Activated naive CD4-positive, alpha-beta T cell (primary cell): ENCODE measurements at regions not wholly inside any gene's neighbourhood (a gene's known extent, or its start where the extent isn't known, plus 50 kb on each side); places are given as distances from the start of the nearest gene placed in this dataset.

Source experiments
- DNase-seq, 4 experiments: peaks; one replicate each; lab custom pipeline; 2025; lab: John Stamatoyannopoulos, UW

DNA sequence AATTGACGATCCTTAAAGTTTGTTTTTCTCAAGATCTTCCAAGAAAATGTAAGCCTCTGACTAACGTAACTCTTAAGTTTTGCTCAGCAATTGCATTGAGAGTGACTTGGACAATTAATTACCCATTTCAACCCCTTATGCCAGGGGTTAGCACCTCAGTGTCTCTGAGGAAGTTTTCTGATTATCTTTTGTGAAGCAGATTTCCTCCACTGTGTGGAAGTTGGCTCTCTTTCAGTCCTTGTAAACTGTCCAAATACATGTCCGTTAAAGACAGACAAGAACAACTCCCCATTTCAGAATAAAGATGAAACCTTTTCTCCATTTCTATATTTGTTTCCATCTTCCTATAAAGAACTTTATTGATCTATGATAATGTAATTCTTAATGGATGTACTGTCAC lies 296.4 kb upstream of the FMN2 start:
- DNase-seq, result no peak

DNA sequence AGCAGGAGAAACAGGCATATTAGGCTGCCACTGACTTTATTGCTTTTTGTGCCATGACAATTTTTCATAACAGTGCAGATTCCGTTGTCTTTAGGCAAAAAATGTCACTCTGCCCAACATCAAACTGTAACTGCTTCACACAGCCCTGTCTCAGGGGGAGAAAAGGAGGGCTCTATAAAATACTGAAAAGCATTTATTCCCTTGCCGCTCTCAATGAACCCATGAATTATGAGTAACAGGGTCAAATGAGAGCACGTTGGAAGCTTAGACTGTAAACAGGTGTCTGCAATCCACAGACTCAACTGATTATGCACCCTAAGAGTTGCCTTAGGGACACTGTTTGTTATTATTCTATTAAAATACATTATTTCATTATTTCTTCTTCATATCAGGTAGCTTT lies 292.1 kb upstream of the FMN2 start:
- no peak for DNase-seq

DNA sequence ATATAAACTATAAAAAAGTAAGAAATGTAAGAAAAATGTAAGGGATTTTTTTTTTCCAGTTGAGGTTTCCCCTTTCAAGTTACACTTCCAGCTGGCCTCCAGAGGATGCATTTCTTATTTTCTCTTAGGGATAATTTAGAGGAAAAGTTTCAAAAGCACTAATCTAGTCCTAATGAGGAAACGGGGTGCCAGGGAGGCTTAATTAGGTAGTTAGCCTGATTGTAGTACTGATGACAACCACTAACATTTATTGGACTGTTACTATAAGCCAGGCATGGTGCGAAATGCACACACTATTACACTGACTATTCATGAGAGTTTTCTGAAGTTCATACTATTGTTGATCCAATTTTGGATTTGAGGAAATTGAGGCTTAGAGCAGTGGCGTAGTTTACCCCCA lies 290.8 kb upstream of the FMN2 start:
- DNase-seq, result no peak

DNA sequence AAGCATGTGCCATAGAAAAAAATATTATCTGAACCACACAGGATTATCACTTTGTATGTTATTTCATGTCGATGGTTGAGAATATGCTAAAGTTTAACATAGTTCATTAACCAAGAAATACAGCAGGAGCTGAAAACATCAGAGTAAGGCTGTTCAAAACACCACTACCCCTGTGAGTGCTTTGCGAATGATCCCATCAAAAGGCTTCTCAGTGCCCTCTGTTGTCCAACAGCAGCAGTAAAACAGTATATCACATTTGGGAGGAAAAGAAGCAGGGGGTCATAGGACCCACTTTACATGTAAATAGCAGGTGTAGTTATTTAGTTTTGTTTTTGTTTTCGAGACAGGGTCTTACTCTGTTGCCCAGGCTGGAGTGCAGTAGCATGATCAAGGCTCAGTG lies 289.4 kb upstream of the FMN2 start:
- DNase-seq, result no peak

DNA sequence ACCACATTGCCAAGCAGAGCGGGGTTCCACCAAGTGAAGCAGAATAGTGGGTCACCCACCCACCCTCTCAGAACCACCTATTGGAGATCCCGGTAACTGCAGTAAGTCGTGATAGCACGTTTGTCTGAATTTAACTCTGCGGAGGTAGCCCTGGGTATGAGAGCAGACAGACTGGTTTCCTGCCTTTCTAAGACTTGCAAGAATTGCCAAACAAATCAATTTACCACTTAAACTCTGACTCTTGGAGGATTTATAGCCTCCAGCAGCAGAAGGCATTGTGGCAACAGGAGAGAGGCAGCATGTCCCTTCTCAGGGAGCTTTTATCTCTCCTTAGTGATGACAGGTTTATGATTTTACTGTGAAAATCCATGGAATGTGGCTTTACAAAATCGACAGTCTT lies 287.9 kb upstream of the FMN2 start:
- no peak for DNase-seq

DNA sequence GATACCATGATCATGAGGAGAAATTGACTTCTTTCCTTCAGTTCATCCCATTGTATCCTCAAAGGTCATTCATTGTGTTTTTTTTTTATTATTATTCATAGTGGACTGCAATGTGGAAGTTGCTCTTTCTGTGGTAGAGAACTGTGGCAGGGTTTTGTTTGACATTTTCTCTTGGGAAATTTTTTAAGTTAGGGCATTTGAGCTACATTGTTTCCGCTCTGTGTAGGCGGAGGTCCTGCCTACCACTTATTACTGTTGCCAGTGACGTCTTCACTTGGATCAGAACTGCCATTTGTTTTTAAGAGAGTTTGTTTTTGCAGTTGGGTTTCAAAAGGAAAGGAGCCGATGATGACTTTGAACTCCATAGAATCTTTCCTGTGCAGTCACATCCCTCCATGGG lies 287.4 kb upstream of the FMN2 start:
- no peak for DNase-seq

DNA sequence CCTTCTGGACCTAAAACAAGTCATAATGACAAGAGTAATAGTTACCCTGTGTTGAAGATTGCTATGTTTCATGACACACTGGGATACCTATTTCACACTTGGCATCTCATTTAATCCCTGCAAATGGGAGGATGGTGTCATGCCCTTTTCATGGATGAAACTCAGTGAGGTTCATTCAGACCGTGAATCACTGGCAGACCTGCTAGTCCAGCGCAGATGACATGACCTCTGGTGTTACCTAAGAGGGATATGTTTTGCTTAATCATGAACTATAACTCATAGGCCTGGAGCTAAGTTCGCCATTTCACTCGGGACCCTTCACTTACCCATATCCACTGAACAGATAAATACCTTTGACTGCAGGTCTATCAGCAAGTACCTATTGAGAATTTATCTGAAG lies 286.6 kb upstream of the FMN2 start:
- no peak for DNase-seq

DNA sequence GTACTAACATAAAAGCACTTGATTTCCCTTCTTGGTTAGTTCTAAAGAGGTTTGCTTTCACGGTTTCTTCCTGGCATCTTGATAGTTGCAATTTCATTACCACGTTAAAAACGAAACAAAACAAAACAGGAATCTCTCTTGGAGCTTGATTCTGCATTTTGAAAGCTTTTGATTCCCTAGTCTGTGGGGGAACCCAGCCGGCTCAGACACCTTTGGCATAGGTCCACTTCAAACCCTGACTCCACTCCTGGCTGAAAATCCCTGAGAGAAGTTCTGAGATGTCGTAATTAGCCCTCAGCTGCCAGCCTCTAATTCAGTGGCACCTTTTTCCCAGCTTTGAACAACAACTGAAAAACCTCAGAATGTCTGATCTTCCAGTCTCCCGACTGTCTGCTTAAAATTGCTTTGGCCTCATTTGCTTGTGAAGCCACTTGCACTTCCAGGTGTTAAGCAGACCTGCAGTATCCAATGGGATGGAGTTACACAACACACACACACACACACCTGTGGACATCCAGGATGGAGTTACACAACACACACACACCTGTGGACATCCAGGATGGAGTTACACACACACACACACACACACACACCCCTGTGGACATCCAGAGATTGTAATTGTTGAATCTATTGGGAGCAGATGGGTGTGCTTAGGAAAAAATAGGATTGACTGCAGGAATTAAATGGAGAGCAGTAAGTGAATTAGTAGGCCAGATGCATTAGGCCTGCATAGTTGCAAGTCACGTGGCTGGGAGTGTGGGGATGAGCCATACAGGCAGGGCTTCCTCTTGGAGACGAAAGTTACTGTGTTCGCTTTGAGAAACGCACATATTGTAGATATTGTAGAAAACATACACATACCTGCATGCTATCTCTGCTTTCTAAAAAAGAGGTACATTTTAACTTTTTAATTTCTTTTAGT lies 285.6 kb upstream of the FMN2 start:
- no peak for DNase-seq

DNA sequence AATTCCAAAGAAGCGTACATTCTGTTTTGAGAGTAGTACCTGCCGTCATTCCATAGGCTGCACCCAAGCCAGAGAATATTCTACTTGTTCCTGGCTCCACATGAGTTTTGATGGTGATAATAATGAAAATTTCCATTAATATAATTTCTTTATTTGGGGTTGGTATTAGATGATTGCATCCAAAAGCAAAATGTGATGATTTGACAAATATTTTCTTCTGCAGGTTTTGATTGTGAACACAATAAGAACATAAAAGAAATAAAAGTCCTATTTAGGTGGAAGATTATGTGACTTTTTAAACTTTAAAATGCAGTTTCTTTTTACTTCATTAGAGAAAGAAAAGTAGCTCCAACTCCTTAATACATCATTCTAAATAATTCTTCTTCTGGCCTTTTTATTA lies 284.8 kb upstream of the FMN2 start:
- DNase-seq, result no peak

DNA sequence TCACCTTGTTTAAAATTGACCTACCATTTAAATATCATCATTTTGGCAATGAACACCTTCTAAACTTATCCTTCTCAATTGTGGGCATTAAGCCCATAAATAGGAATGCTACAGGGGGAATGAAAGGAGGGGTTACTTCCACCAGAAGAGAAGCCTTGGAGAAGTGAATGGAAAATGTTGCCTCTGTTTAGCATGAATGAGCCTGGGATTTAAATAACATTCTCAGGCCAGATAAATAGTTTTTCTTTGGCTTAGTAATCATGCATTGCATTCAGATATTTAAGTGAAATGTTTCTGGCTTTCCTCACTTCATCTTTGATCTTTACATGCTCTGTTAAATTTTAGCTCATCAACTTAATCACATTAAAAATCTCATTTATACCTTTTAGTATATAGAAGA lies 284.3 kb upstream of the FMN2 start:
- DNase-seq, result no peak

DNA sequence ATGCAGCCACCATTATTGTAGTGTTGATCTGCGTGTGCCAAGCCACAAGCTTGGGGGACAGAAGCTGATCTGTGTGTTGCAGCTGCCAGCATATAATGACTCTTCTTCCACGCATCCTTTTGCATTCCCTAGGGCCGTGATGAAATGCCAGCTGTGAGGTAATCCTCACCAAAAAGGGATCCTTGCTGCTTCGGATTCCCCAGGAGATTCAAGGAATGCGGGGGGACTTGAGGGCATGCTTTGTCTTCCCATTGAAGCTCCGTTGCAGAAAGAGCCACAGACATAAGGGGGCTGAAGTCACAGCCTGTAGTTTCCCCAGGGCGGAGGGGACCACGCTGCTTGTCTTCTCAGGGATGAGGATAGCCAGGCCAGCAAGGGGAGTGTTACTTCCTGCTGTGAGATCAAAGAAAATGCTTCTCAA lies 281.6 kb upstream of the FMN2 start:
- no peak for DNase-seq

DNA sequence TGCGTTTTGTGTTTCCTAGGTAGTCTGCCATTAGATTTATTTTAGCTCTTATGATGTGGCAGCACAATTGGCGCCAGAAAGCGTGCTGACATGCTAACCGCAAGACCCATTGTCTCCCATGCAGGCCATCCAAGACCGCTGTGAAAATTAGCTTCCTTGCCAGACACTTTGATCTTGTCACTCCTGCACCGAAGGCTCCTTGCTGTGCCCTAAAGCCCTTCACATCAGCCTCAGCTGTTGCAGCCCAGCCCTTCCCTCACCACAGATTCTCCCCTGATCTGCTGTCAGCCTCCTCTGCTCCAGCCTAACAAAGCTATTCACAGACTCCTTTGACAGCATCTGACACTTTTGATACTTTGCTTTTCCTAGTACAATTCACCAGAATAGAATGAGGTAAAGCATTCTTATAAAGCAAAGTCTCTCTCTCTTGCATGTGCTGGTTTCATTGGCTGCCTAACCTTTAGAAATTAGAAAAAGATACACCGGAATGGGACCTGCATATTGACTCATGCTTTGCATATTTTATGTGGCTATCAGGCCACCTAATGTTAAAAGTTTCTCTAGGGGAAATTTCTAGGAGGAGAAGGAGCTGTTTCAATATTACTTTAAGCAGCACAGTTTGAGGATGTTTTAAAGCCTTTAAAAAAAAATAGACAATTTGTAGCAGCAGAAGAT lies 280.3 kb upstream of the FMN2 start:
- no peak for DNase-seq

DNA sequence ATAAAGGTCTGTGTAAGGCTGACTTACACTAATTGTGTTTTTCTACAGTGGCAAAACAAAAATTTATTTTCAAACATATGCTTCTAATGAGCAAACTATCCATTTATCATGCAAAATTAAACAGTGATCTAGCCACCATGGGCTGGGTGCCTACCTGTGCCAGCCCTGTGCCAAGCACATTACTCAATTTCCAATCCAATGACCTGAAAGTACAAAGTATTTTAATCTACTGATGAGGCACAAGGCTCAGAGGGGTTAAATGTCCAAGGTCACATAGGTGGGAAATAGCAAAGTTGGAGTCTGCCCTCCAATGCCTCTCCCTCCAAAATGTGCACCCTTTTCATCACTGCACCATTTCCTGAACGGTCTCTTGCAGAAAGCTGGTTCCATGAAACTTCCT lies 279.1 kb upstream of the FMN2 start:
- DNase-seq, result no peak

DNA sequence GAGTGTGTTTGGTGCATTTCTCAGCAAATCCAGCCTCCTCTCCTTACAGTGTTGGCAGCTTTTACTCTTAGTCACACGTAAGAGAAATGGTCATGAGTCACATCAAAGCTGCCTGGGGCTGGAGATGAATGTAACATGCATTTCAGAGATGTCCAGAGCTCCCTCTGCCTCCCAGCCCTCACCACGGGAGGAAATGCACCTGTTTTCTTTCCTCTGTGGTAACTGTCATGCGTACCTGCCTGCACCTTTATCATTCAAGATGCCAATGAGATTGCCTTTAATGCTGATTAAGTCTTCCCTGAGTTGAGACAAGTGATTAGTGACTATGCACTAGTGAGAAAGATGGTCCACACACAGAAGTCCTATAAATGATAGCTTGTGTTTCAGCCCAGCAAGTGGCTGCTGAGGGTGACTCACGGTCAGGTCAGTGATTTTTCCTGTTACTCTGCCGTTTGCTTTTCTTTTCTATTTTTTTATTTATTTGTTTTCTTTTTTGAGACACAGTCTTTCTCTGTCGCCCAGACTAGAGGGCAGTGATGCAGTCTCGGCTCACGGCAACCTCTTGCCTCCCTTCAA lies 277.3 kb upstream of the FMN2 start:
- DNase-seq, result no peak

DNA sequence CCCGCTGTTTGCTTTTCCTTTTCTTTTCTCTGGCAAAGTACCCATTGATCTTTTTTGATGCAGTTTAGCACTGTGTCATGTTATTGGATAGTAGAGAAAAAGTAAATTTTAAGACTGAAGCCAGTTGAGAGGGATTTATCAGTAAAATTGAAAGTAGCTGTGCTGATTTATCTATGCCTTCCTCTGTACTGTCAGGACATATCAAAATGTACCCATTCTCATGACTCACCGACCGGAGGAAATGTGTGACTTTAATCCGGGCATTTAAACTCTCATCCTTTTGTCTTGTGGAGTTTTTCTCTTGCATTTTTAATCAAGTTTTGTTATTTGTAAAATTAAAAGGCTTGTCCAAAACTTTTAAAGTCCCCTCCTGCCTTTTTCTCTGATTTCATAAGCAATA lies 276.6 kb upstream of the FMN2 start:
- no peak for DNase-seq

DNA sequence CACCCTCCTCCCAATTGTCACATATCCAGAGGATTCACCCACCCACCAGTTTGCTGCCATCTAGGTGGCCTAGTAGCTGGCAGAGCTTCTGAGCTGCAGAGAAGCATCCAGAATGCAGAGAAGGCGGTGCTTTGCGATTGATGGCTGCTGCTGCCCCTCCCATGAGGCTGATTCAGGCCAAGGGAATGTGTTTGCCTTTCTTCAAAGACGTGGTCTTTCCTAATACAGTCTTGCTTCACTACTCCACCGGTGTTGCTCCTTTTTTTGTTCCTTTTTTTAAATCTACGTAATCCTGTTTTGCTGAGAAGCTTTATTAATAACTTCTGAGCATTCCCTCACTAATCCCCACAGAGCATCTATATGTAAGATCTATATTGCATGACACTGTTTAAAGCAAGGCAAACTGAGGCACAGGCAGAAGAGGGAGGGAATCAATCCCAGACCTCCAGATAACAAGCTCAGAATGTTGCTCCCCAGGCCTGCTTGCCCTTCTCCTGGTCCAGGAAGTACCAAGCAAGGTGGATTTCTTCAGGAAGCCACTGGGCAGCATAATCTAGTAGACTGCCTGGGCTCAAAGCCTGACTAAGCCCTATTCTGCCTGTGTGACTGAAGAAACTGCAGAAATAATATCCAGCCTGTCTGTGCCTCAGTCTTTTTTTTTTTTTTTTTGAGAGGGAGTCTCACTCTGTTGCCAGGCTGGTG lies 275.5 kb upstream of the FMN2 start:
- DNase-seq, result no peak

DNA sequence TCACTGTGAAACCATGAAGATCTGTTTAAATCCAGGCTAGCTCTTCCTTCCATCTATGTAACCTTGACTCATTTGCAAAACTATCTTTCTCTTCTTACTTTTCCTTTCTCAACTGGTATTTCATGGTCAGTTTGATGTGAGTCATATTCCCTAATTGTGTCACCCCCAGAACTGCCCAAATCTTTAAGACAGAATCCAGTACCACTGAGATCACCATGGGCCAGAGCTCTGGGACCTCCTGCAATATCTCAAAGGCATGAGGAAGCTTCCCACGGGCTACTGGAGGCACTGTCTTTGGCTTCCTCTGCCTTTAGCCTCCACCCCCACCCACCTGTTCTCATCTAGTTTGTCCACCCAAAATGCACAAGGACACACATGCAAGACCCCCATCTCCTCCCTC lies 274.4 kb upstream of the FMN2 start:
- no peak for DNase-seq

DNA sequence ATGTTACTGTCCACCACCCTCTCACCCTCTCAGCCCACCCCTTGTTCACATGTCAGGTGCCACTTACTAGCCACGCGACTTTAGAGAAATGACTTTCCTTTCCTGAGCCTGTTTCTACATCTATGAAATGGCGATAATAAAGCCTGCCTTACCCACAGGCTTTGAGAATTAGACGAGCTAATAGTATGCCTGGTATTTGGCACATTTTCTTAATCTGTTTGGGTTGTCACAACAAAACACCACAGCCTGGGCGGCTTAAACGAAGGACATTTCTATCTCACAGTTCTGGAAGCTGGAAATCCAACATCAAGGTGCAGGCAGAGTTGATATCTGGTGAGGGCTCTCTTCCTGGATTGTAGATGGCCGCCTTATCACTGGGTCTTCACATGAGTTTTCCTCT lies 273.9 kb upstream of the FMN2 start:
- DNase-seq, result no peak

DNA sequence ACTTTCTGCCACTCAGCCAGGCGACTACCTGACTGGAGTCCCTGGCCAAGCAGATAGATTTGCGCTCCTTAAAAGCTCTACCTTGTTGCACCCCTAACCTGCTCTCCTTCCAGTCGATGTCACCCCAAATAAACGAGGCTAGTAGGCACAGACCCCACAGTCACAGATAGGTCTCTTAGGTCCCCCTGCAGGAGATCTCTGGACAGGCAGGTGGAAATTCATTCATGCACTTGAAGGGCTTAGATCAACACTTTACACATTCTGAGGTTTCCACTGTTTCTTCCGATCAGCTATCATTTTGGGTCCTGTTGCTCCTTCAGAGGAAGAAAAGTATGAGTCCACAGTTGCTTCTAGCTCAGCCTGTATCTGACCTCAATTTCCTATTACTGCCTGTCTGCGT lies 272.6 kb upstream of the FMN2 start:
- DNase-seq, result no peak

DNA sequence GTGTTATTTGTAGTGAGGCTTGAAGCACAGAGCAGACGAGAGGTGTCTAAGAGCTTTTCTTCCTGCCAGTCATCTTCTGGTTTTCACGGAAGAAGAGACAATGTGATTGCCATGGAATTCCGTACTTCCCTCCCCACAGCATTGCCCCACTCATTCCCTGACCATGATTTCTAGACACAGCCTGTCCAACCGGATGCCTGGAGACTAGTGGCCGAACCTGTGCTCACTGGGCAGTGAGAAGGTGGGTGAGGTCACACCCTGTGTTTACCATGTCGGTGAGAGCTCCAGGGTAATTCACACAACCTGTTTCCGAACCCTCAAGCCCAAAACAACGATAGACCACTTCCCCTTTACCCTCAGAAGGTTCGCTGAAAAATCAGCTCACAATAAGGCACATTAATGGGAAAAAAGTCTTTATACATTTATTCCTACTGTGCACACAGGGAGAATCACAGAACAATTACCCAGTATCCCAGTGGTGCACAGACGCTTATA lies 271.9 kb upstream of the FMN2 start:
- DNase-seq, result no peak

DNA sequence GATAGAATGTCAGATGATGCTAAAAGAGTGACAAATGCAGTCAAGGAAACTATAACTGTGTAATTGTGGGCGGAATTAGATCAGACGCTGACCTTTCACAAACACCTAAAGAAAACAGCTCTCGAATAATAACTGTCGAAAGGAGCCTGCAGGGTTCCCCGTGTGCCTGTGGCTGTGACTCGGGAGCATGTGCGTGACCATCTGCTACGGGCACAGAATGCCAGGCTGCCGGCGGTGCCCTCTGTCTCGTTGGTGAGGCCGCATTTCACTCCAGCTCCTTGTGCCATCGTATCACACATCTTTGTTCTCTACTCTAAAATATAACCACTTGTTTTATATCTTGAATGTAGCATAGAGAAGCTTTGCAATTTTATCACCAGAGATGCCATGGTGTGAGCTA lies 267.8 kb upstream of the FMN2 start:
- DNase-seq, result no peak

DNA sequence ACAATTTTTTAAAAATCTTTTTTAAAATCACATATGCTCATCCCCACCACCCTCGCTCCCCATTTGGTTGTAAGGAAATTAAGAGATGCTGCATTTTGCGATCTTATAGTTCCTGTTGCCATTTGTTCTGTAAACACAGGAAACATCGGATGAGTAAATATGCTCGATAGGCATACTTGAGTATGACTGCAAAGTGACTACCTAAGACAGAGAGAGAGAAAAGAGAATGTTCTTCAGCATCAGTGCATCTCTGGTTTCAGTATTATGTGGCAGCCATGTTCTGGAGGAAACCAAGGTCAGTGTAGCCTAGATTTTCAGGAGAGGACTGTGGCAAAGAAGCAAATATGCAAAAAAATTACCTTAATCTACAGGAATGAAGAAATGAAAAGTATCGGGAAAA lies 265.5 kb upstream of the FMN2 start:
- DNase-seq, result no peak

DNA sequence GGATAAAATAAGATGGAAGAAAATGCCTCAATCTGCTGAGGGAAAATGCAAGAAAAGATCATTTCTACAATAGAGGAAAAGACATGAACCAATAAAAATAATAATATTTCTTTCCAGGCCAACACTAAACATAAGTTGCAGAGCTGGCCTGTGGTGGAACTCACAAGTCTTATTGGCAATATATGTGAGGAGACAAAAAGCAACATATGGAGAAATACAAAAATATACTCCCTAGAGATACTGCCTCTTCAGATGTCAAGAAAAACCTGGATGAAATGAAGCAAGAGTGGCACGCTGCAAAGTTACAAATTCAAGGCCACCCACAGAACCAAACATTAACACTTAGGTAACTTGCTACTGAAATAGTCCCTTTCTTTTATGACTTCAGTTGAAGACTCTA lies 264.9 kb upstream of the FMN2 start:
- DNase-seq, result no peak
